ENCODE measurements at regions not wholly inside any gene's neighbourhood (a gene's known extent, or its start where the extent isn't known, plus 50 kb on each side); places are given as distances from the start of the nearest gene placed in this dataset.

DNA sequence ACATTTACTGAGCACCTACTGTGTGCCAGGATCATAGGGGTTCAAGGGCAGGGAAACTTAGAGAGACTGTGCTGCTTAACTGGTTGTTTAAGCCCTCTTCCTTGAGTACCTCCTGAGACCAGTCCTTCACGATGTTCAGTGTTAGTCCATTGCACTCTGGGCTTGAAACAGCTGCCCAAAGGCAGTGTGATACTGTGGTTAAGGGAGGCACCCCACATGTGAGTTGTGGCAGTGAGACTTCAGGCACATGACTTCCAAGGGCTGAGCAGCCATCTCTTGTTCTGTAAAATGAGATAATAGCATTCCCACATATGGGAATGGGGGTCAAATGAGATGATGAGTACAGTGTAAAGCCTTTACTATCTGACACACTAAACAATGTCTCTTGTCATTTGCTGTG lies 75.1 kb downstream of the LINGO1 start:
- no peaks in the 10 kb centered on the region for H3K36me3 ChIP-seq (ENCODE audit: control insufficient read depth in 2 of 2, insufficient read depth in 2 of 2, low read length in 2 of 2)
- no peak overlapping the region for H3K9ac ChIP-seq (ENCODE audit: low read length in 2 of 2)
- H3K27ac ChIP-seq (ENCODE audit: low read length), result no peak overlapping the region
- H3K9me3 ChIP-seq (ENCODE audit: control insufficient read depth in 2 of 2, low read length in 2 of 2), result no peaks in the 10 kb centered on the region
- H3K4me1 ChIP-seq (ENCODE audit: control insufficient read depth, insufficient read depth, low read length), result no peaks in the 10 kb centered on the region
- no peak overlapping the region for H3K4me3 ChIP-seq (ENCODE audit: low read length in 2 of 2)
- H3K27me3 ChIP-seq (ENCODE audit: control insufficient read depth in 1 of 2, insufficient read depth in 2 of 2, low read length in 2 of 2), result peaks cover 0 to 2% of the 10 kb centered on the region in 2 donors

DNA sequence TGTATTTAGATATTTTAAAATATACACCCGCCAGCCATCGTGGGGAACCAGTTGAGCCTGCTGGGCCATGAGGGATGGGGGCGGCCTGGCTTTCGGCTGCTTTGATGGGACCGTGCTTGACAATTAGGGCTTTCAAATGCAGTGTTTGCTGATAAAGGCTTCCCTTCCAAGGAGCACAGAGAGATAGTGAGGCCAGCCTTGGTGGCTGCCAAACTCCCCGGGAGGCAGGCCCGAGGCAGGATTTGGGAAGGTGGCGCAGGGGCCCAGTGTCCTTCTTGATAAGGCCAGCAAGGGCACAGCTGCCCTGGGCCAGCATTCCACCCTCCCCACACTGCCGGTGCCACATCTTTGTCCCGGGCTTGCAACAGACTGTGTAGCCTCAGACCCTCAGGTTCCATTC lies 75.6 kb downstream of the LINGO1 start:
- peaks cover 0 to 2% of the 10 kb centered on the region in 2 donors for H3K27me3 ChIP-seq (ENCODE audit: control insufficient read depth in 1 of 2, insufficient read depth in 2 of 2, low read length in 2 of 2)
- H3K4me1 ChIP-seq (ENCODE audit: control insufficient read depth, insufficient read depth, low read length), result no peaks in the 10 kb centered on the region
- H3K9me3 ChIP-seq (ENCODE audit: control insufficient read depth in 2 of 2, low read length in 2 of 2), result no peaks in the 10 kb centered on the region
- H3K9ac ChIP-seq (ENCODE audit: low read length in 2 of 2), result no peak overlapping the region
- H3K4me3 ChIP-seq (ENCODE audit: low read length in 2 of 2), result no peak overlapping the region
- H3K36me3 ChIP-seq (ENCODE audit: control insufficient read depth in 2 of 2, insufficient read depth in 2 of 2, low read length in 2 of 2), result no peaks in the 10 kb centered on the region
- H3K27ac ChIP-seq (ENCODE audit: low read length), result no peak overlapping the region

GRCh38 chr15:77556622-77557021 lies 76.1 kb downstream of the LINGO1 start:
- Histone ChIP-seq H3K27ac (ENCODE audit: low read length) (no peak overlapping the region), H3K4me3 (ENCODE audit: low read length in 2 of 2) (no peak overlapping the region), H3K9ac (ENCODE audit: low read length in 2 of 2) (no peak overlapping the region), H3K4me1 (ENCODE audit: control insufficient read depth, insufficient read depth, low read length) (no peaks in the 10 kb centered on the region), H3K27me3 (ENCODE audit: control insufficient read depth in 1 of 2, insufficient read depth in 2 of 2, low read length in 2 of 2) (peaks cover 0 to 2% of the 10 kb centered on the region in 2 donors), H3K36me3 (ENCODE audit: control insufficient read depth in 2 of 2, insufficient read depth in 2 of 2, low read length in 2 of 2) (no peaks in the 10 kb centered on the region), H3K9me3 (ENCODE audit: control insufficient read depth in 2 of 2, low read length in 2 of 2) (no peaks in the 10 kb centered on the region)

DNA sequence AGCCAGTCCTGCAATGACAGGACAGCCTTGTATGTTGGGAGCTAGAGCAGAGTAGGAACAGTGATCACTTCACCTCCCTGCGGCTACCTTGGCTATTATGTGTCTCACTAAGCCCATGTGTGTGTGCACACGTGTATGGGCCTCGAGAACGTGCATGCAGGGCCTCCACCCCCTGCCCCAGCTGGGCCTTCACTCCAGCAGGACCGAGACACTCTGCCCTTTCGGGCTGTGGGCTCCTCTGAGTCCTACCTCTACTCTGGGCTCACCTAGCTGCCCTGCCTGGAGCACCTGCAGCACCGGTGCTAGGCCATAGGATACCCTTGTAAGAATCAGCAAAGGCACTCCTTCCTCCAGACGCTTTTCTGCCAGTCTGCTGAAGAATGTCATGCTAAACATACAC lies 77.5 kb downstream of the LINGO1 start:
- Histone ChIP-seq H3K4me1 (ENCODE audit: control insufficient read depth, insufficient read depth, low read length) (no peaks in the 10 kb centered on the region), H3K27ac (ENCODE audit: low read length) (no peak overlapping the region), H3K27me3 (ENCODE audit: control insufficient read depth in 1 of 2, insufficient read depth in 2 of 2, low read length in 2 of 2) (peaks cover 0 to 2% of the 10 kb centered on the region in 2 donors), H3K9ac (ENCODE audit: low read length in 2 of 2) (no peak overlapping the region), H3K4me3 (ENCODE audit: low read length in 2 of 2) (no peak overlapping the region), H3K9me3 (ENCODE audit: control insufficient read depth in 2 of 2, low read length in 2 of 2) (no peaks in the 10 kb centered on the region), H3K36me3 (ENCODE audit: control insufficient read depth in 2 of 2, insufficient read depth in 2 of 2, low read length in 2 of 2) (no peaks in the 10 kb centered on the region)

DNA sequence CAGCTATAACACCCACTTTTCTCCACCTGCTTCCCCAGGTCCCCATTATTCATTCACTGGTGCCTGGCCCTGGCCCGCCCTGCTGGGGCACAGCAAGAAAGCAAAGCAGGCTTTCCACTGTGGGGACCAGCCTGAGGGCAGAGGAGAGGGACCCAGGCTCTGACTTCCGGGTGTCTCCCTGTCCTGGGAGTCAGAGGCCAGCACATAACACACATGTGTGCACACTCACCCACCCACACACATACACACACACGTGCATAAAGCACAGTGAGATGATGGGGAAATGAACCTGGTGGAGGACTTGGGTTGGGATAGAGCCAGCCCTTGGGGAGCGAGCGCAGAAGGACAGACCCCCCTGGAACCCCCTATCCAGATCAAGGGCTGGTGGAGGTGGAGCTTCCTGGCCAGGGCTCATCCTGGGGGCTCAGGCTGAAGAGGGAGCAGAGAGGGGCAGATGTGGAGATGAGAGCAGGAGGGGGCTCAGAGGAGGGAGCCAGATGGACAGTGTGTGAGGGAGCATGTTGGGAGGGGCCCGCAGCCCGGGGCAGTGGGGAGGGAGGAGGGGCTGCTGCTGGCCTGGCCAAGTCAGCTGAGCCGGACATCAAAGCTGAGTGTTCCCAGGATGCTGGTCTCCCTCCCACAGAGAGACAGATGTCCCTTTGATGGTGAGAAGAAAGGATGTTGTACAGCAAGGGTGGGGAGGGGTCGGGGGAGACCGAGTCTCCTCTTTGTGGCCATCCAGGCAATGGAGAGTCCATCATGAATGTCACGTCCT lies 78.2 kb downstream of the LINGO1 start:
- Histone ChIP-seq H3K27ac (ENCODE audit: low read length) (no peak overlapping the region), H3K36me3 (ENCODE audit: control insufficient read depth in 2 of 2, insufficient read depth in 2 of 2, low read length in 2 of 2) (no peaks in the 10 kb centered on the region), H3K9ac (ENCODE audit: low read length in 2 of 2) (no peak overlapping the region)

GRCh38 chr15:77553695-77554094 lies 79.0 kb downstream of the LINGO1 start:
- H3K27me3 ChIP-seq (ENCODE audit: control insufficient read depth in 1 of 2, insufficient read depth in 2 of 2, low read length in 2 of 2), result peaks cover 0 to 2% of the 10 kb centered on the region in 2 donors
- no peak overlapping the region for H3K9ac ChIP-seq (ENCODE audit: low read length in 2 of 2)
- no peak overlapping the region for H3K4me3 ChIP-seq (ENCODE audit: low read length in 2 of 2)
- no peak overlapping the region for H3K27ac ChIP-seq (ENCODE audit: low read length)
- no peaks in the 10 kb centered on the region for H3K4me1 ChIP-seq (ENCODE audit: control insufficient read depth, insufficient read depth, low read length)
- no peaks in the 10 kb centered on the region for H3K36me3 ChIP-seq (ENCODE audit: control insufficient read depth in 2 of 2, insufficient read depth in 2 of 2, low read length in 2 of 2)
- no peaks in the 10 kb centered on the region for H3K9me3 ChIP-seq (ENCODE audit: control insufficient read depth in 2 of 2, low read length in 2 of 2)

More for the DNA sequence above, 78.2 kb downstream of the LINGO1 start:
- Histone ChIP-seq H3K4me1 (ENCODE audit: control insufficient read depth, insufficient read depth, low read length) (no peaks in the 10 kb centered on the region), H3K9me3 (ENCODE audit: control insufficient read depth in 2 of 2, low read length in 2 of 2) (no peaks in the 10 kb centered on the region), H3K27me3 (ENCODE audit: control insufficient read depth in 1 of 2, insufficient read depth in 2 of 2, low read length in 2 of 2) (peaks cover 0 to 2% of the 10 kb centered on the region in 2 donors), H3K4me3 (ENCODE audit: low read length in 2 of 2) (no peak overlapping the region)

DNA sequence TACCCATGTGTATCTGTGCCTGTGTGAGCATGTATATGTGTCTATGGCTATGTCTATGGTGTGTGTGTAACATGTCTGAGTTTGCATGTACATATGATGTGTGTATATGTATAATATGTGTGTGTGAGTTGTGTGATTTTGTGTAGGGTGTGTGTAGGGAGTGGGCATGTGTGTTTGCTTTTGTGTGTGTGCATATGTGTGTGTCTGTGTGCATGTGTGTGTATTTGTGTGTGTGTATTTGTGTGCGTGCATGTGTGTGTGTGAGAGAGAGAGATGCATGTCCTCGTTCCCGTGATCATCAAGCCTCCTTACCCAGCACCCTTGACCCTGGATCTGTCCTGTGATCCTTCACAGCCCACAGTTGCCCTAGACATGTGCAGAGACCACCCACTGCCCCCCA lies 79.5 kb downstream of the LINGO1 start:
- Histone ChIP-seq H3K9me3 (ENCODE audit: control insufficient read depth in 2 of 2, low read length in 2 of 2) (no peaks in the 10 kb centered on the region), H3K4me3 (ENCODE audit: low read length in 2 of 2) (no peak overlapping the region), H3K36me3 (ENCODE audit: control insufficient read depth in 2 of 2, insufficient read depth in 2 of 2, low read length in 2 of 2) (no peaks in the 10 kb centered on the region), H3K9ac (ENCODE audit: low read length in 2 of 2) (no peak overlapping the region), H3K27ac (ENCODE audit: low read length) (no peak overlapping the region), H3K27me3 (ENCODE audit: control insufficient read depth in 1 of 2, insufficient read depth in 2 of 2, low read length in 2 of 2) (peaks cover 0 to 2% of the 10 kb centered on the region in 2 donors), H3K4me1 (ENCODE audit: control insufficient read depth, insufficient read depth, low read length) (no peaks in the 10 kb centered on the region)

GRCh38 chr15:77552066-77552465 lies 80.6 kb downstream of the LINGO1 start:
- H3K27me3 ChIP-seq (ENCODE audit: control insufficient read depth in 1 of 2, insufficient read depth in 2 of 2, low read length in 2 of 2), result no peaks in the 10 kb centered on the region
- no peaks in the 10 kb centered on the region for H3K4me1 ChIP-seq (ENCODE audit: control insufficient read depth, insufficient read depth, low read length)
- H3K36me3 ChIP-seq (ENCODE audit: control insufficient read depth in 2 of 2, insufficient read depth in 2 of 2, low read length in 2 of 2), result no peaks in the 10 kb centered on the region
- H3K4me3 ChIP-seq (ENCODE audit: low read length in 2 of 2), result no peak overlapping the region
- H3K9me3 ChIP-seq (ENCODE audit: control insufficient read depth in 2 of 2, low read length in 2 of 2), result no peaks in the 10 kb centered on the region
- H3K9ac ChIP-seq (ENCODE audit: low read length in 2 of 2), result no peak overlapping the region
- no peak overlapping the region for H3K27ac ChIP-seq (ENCODE audit: low read length)

DNA sequence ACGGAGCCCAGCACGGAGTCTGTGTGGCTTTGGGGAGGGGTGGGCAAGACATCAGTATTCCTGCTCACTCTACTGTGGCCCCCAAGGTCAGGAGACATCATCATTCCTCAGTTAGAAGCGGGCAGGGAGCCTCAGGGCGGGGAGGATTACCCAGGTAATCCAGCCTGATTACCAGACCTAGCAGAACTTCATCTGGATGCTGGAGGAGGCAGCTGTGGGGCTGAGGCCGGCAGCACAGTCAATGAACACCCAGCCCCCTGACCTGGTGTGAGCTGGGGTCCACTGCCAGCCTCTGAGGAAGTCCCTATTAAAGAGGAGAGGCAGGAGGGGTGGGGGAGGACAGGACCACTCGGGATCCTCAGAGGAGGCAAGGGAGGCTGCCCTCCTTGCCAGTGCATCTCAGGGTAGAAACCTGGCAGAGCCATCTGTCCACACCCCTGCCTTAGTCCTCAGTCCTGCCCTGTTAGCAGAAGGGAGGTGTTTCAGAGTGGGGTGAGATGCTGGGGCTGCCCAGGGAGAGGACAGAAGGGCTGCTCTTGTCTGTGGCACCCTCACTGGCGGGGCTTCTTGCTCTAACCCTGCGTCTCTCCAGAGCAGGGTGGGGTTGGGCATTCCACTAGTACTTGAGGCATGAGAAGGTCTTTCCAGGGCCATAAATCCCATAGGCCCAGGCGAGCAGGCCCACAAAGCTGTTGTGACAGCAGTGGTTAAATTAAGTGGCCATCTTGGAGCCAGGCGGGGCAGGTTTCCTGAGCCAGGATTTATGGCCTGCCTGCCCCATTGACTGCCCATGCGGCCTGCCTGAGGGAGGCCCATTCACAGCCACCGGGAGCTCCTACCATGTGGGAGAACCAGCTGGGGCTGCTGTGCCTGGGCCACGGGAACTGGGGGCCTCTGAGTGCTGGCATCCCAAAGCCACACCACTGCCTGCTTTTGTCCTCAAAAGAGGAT lies 82.1 kb downstream of the LINGO1 start:
- no peaks in the 10 kb centered on the region for H3K9me3 ChIP-seq (ENCODE audit: control insufficient read depth in 2 of 2, low read length in 2 of 2)
- no peak overlapping the region for H3K9ac ChIP-seq (ENCODE audit: low read length in 2 of 2)

GRCh38 chr15:77549576-77550288 lies 83.0 kb downstream of the LINGO1 start:
- no peak overlapping the region for H3K9ac ChIP-seq (ENCODE audit: low read length in 2 of 2)
- no peaks in the 10 kb centered on the region for H3K9me3 ChIP-seq (ENCODE audit: control insufficient read depth in 2 of 2, low read length in 2 of 2)
- no peaks in the 10 kb centered on the region for H3K27me3 ChIP-seq (ENCODE audit: control insufficient read depth in 1 of 2, insufficient read depth in 2 of 2, low read length in 2 of 2)
- no peaks in the 10 kb centered on the region for H3K4me1 ChIP-seq (ENCODE audit: control insufficient read depth, insufficient read depth, low read length)
- H3K36me3 ChIP-seq (ENCODE audit: control insufficient read depth in 2 of 2, insufficient read depth in 2 of 2, low read length in 2 of 2), result no peaks in the 10 kb centered on the region
- no peak overlapping the region for H3K4me3 ChIP-seq (ENCODE audit: low read length in 2 of 2)
- no peak overlapping the region for H3K27ac ChIP-seq (ENCODE audit: low read length)

More for the DNA sequence above, 82.1 kb downstream of the LINGO1 start:
- Histone ChIP-seq H3K4me1 (ENCODE audit: control insufficient read depth, insufficient read depth, low read length) (no peaks in the 10 kb centered on the region), H3K36me3 (ENCODE audit: control insufficient read depth in 2 of 2, insufficient read depth in 2 of 2, low read length in 2 of 2) (no peaks in the 10 kb centered on the region), H3K27me3 (ENCODE audit: control insufficient read depth in 1 of 2, insufficient read depth in 2 of 2, low read length in 2 of 2) (no peaks in the 10 kb centered on the region), H3K27ac (ENCODE audit: low read length) (no peak overlapping the region), H3K4me3 (ENCODE audit: low read length in 2 of 2) (no peak overlapping the region)
